GM19240 (cell line): ENCODE measurements at regions not wholly inside any gene's neighbourhood (a gene's known extent, or its start where the extent isn't known, plus 50 kb on each side); places are given as distances from the start of the nearest gene placed in this dataset.
"Not testable (repeated sequence)": the region's sequence is repeated elsewhere in the genome, so short reads cannot be mapped to it uniquely, and the experiment has no call there.

ENCODE experiments used
- DNase-seq: peaks from one replicate; pipeline ENCODE4 v3.0.0; 2011; ENCODE audit warnings: low spot score; ENCODE audit not compliant: insufficient read length

DNA sequence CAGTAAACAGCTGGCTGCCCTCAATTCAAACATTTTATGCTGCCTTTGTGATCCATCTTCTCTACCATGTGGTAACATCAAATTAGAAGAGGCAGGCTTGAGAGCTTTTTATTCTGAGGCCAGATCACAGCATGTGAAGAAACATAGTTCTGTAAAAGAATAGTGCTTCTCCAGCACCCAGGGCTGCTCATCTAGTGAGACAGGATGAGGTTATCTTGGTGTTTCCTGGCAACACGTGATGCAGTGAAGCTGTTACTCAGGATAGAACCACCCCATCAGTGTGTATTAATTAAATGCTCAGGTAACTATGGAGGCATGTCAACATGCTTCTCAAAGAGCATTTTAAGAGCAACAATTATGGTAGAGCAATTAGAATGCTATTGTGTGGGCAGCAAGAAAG lies 400.5 kb upstream of the ACO1 start:
- no peak for DNase-seq

DNA sequence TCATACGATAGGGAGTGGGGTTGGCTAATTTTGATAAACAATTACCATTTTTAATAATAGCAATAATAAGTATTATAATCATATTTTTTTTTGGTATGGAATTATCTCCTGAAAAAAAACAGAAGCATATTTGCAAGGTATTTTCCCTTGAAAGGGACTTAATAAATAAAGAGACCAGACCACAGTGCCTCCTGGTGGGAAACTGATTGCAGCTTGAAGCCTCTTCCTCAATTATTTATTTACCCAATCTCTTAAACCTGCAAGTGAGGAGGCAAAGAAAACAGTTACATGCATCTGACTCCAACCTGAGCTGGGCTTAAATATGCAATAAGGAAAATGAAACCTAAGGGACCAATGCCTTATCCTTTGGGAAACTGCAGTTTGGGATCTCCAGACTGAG lies 388.1 kb upstream of the ACO1 start:
- DNase-seq, result no peak

DNA sequence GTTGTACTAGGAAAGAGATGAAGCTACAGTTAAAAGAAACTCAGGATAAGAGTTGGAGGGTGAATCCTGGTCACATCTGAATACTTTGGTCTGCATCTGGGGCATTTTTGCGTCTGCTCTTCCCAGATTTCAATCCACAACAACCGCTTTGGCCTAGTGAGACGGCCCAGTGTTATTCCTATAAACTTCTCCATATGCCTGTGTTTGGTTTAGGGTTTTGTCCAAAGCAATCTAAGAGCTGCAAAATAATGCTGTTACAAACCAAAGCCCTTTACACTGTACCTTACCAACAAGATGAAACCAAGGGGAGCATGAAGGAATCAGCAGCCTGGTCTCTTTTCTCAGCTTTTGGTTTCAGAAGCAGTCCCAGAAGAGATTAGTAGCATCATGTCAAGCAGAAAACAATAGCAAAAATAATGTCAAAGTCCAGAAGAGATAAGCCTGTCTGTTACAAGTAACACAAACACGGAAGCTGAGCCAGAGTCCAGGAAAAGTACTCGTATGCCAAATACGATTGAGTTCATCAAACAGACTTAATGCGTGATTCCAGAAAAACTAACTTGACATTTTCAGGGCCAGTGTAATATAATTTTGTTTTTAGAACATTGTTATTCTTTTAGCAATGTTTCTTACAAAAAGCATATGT lies 379.9 kb upstream of the ACO1 start:
- no peak for DNase-seq

DNA sequence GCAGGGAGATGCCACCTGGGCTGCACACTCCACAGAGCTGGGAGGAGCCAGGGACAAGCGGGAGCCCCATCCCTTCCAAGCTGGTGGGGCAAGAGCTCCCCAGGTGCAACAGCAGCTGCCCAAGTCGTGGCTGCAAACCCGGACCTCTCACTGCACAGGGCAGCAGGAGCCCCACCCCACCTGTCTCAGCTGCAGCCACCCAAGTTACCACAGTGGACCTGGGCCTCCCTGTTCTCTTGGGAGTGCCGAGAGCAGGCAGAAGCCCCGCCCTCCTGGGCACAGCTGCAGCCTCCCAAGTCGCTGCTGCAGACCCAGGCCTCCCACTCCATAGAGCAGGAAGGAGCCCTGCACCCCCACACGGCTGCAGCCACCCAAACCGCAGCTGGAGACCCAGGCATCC lies 374.1 kb upstream of the ACO1 start:
- DNase-seq, result no peak

DNA sequence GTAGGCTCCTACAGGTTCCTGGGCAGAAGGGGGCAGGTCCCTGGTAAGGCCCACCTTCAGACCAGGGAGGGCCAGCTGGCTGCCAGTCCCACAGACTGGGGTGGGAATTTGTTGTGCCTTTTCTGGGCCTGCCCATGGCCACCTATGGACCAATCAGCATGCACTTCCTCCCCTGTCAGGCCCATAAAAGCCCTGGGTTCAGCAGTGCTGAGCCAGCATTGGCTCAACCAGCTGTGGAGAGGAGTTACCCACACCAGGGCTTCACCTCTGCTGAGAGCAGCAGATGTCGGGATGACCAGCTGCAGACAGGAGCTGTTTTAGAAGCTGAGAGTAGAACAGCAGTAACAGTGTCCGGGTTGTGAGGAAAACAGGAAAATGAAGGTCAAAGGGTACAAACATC lies 373.4 kb upstream of the ACO1 start:
- DNase-seq, result no peak

DNA sequence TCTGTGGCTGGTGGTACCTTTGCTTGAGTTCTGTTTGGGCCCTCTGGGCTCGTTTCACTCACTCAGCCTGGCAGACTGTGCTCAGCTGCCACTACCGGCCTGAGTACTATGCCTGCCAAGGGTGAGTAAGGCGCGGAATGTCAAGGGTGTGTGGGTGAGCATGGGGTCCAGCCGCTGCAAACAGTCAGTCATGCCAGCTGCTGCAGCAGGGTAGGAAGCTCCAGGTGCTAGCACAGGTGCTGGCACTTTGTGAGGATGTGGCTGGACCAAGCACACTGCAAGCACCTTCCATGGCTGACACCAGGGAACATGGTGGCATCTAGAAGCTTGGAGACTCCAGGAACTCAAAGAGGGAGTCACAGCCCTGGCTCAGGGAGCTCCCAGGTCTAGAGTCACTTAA lies 368.6 kb upstream of the ACO1 start:
- DNase-seq, result no peak

DNA sequence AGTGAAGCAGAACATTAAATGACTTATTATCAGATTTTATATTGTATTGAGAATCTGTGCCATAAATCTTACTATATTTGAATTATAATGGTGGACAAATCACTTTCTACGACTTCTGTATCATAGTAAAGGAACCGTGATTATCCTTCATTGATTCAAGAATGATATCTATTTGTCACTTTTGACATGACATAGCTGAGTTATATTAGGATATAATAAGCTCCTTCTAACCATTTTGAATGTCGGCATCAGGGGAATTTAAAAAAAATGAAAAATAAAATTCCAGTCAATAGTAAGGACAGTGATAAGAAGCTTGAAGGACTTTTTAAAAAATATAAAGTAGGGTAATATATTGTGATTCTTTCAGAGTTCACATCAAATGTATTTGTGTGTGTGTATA lies 338.9 kb upstream of the ACO1 start:
- no peak for DNase-seq

DNA sequence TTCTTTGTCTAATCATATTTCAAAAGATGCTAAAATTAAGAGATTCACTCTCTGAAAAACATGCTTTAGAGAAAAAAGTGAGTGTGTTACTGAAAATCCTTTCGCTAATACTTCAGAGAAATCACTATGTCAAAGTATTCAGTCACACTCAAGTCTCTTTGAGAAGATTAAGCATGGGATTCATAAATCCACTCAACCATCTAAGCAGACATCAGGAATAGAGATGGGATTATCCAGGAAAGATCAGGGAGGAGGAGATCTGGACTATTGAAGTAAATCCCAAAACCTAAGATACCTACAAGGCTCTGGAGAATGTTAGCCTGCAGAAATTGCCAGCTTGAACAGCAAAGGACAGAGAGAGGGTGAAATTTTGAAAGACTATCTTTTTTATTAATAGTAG lies 317.2 kb upstream of the ACO1 start:
- DNase-seq, result no peak

DNA sequence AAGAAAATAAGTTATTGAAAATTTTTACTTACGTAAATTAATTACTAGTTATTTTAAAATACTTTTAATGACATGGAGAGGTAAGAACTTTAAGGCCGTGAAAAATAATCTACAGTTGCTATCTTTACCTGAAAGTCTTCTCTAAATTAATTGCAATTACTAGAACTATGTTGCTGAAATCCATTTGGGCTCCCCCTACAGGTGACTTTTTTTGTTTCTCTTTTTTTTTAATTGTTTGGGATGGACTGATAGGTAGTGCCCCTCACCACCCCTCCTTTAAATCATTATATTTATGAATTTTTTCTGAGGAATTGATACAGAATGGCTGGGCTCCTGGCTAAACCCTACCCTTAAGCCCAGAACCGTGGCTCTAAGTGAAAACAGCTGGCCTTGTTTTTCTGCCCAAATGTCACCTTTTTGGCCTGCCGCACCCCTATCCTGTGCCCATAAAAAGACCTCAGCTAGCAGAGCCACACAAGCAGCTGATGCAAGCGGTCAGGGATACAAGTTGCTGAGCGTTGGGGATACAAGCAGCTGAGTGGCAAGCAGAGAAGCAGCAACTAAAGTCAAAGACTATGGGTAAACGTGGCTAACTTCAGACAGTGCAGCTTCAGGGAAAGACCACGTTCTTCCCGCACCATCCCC lies 315.2 kb upstream of the ACO1 start:
- no peak for DNase-seq

DNA sequence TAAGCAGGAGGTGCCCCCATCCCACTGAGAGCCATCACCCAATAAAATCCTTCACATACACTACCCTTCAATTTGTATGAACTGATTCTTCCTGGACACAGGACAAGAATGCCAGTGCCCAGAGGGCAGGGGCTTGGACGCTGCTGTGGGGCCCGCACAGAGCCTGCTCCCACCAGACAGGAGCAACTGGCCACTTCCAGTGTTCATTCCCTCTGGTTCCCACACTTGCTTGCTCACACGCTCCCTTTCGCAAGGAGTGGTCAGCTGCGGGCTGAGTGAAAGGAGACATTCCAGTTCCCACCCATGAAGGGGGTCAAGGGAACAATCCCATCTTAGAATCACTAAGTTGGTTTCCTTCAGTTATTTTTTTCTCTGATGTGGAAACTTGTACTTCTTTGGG lies 314.5 kb upstream of the ACO1 start:
- DNase-seq, result no peak

DNA sequence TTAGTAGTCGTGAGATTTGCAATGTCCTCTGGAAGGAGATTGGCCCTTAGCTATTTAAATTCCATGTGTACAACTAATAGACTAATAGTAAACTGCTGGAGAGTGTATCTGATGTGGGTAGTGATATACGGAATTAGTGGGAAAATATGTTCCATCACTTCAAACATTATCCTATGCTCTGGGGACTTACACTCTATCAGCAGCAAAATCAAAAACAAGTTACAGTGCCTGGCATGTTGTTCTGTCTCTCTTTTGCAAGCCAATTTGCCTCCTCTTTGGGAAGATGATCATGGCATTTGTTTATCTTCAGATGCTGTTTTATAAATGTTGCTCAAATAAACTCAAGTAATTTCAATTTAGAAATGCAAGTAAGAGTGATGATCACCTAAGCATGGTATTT lies 311.9 kb upstream of the ACO1 start:
- DNase-seq, result no peak

DNA sequence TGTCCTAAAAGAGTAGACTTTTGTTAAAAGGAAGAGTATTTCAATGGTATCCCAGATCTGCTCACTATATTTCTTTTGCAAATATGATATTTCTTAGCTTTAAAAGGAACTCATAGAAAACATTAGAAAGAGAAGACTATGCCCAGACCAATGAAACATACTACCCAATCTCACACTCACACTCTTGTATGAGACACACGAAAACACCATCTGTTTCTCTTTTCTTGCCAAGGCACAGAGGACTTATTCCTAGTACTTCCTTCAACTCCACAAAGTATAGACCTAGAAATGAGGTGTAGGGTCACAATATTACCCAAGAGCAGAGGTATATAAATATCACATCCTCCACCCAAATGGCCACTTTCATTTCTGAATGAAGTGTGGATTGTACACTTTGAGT lies 292.4 kb upstream of the ACO1 start:
- no peak for DNase-seq

DNA sequence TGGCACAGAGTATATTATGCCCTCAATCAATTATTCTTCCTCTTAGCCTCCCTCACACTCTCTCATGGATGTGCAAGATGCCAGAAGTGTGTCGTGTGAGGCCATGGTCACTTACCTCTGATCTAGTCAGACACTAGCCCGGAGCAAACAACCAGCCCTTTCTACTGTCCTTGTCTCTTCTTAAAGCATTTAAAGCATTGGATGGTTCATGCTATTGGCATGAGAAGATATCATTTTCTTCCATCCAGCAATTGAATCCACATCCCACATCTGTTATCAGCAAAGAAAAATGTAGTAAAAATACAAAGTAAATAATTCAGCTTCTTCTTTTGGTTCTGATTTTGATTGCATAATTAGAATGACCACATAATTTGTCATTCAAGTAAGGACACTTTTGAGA lies 267.2 kb upstream of the ACO1 start:
- no peak for DNase-seq

DNA sequence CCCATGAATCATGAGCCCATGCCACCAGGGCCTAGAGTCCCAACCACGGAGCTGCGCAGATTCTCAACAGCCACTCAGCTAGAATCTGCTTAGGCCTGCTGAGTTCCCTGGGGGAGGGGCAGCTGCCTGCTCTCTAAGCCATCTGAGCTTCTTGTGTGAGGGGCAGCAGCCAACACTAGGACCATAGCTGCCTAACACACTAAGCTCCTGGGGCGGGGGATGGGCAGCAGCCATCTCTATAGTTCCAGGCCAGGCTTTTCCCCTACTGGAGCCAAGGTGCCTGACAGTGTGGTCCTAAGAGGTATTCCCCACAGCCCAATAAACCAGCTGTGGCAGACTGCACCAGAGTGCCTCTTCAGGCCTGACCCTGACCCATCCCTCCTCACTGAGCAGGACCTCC lies 255.9 kb upstream of the ACO1 start:
- no peak for DNase-seq

DNA sequence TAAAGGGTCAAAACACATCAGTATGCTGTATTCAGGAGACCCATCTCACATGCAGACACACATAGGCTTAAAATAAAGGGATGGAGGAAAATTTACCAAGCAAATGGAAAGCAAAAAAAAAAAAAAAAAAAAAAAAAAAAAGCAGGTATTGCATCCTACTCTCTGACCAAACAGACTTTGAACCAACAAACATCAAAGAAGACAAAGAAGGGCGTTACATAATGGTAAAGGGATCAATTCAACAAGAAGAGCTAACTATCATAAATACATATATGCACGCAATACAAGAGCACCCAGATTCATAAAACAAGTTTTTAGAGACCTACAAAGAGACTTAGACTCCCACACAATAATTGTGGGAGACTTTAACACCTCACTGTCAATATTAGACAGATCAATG lies 253.7 kb upstream of the ACO1 start:
- DNase-seq, result not testable (repeated sequence)

DNA sequence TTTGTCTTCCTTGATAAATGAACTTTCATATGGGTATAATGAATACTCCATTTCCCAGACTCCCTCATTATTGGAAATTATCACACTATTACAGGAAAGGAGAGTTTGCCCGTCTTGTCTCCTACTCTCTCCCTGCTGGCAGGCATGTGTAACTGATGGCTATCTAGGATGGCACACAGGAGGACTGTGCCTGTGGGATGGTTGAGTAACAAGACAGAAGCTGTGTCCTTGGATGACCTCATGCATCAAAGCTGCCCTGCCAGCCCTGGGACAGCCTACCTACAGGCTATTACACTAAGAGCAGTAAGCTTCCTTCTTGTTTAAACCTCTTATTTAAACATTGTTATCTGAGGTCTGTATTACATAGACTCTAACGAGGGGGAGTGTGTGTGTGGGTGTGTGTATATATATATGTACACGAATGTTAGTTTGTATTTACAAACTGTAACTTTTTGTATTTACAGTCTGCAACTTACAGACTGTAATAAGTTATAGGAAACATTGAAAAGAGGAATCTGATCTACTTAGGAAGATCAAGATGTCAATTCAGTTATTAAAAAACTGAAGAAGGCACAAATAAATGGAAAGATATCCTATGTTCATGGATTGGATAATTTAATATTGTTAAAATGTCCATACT lies 247.6 kb upstream of the ACO1 start:
- no peak for DNase-seq

DNA sequence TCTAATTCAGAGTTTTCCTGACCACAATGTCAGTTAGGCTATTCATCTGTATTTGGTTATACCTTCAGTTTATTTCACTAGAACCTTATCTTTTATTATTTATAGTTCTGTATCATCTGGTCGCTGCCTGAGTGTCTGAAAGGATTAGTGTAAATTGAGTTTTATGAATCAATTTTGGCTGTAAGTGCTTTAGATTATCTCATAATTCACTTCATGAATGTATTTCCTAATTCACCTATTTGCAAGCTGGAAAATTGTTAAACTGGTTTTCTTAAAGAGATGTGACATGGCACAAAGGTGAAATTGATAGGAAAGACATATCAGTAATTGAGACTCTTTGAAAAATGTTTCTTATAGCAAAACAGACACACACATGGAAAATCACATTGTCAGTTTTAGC lies 242.4 kb upstream of the ACO1 start:
- no peak for DNase-seq

DNA sequence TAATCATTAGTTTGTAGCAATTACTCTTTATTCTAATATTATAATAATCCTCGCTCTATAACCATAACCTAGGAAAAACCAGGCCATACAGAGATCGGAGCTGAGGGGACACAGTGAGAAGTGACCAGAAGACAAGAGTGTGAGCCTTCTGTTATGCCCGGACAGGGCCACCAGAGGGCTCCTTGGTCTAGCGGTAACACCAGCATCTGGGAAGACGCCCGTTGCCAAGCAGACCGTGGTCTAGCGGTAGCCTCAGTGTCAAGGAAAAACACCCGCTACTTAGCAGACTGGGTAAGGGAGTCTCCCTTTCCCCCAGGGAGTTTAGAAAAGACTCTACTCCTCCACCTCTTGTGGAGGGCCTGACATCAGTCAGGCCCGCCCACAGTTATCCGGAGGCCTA lies 235.9 kb upstream of the ACO1 start:
- DNase-seq, result not testable (repeated sequence)

DNA sequence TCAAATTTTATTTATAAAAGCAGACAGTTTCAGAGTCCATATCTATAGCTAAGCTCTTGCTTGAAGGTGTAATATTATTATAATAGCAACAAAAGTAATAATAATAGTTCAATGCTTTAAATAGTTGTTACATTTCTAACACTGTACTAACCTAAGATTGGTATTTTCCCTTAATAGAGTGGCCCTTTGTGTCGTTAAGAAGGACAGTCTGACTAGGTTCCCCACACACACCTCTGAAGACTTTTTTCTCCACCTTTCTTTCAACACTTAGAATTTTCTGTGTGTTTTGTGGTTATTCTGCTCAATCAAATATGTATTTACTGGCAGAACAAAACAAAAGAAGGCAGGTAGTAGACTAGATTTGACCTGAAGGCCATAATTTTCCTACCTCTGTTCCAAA lies 223.2 kb upstream of the ACO1 start:
- DNase-seq, result no peak

DNA sequence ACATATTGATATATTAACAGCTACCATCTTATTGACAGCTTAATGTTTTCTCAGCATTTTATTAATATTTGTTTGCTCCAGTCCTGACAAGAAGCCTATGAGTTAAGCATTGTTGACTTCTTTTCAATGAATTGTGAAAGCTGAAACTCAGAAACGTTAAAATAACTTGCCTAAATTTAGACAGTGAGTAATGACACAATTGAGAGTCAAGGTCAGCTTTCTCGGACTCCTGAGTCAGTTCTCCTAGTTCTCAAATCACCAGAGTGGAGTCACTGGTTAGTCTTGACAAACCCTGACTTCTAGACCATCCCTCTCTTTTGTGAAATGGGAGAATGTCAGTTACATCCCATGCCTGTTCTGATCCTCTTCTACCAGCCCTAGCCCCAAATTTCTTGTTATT lies 222.7 kb upstream of the ACO1 start:
- no peak for DNase-seq

DNA sequence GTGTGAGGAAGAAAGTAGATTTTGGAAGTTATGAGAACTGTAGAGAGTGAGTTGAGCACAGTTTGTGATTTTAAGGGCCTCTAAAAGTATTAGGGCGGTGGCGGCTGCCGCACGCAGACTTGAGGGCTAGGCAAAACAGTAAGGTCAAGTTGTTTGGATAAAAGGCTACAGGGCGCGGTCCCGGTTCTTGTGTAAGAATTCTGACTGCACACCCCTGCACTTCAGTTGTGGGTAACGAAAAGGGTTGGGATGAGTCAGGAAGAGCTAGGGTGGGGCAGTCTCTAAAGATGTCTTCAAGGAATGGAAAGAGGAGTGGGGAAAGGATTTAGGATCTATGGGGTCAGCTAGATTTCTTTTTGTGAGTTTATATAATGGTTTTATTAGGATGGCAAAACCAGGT lies 218.1 kb upstream of the ACO1 start:
- not testable (repeated sequence) for DNase-seq

DNA sequence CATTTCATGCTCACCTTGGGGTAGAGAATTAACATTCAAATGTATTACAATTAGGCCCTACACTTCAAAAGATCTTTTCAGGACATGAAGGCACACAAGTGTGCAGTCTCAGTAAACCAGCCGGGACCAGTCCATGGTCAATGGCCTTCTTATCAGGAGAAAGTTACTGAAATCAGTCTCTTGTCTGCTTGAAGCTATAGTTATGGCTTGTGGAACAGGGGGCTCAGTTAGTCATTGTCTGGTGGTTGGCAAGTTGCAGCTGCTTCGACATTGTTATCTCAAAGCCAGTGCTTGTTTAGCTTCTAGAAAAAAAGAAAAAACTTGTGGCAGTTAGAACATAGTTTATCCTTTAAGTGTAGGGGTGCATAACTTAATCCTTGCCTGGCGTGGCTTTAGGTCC lies 213.1 kb upstream of the ACO1 start:
- no peak for DNase-seq

DNA sequence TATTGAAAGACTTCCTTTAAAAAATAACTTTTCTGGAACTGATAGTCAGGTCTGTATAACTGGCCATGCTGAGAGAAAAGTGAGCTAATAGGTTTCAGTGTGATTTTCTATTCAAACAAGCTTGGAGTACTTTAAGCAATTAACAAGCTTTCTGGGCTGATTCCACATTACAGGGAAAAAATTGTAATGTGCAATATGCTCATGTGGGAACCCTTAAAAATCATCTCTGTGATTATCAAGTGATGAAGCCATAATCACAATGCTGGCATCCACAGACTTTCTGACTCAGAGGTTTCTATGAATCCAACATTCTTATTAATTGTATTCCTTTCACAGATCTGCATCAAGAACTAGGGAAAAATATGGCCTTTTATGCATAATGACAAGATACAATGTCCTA lies 212.2 kb upstream of the ACO1 start:
- DNase-seq, result no peak
